Neural crest cell (in vitro differentiated cells): ENCODE measurements at regions not wholly inside any gene's neighbourhood (a gene's known extent, or its start where the extent isn't known, plus 50 kb on each side); places are given as distances from the start of the nearest gene placed in this dataset.

Experiments
- DNase-seq: peaks from one replicate; pipeline ENCODE4 v3.0.0; 2021; ENCODE audit warnings: low read depth, mixed read lengths, low spot score
- H3K27ac Mint-ChIP-seq: one replicate; pipeline ENCODE4 v1.8.0; 2021; ENCODE audit warnings: mild to moderate bottlenecking, mixed read lengths; ENCODE audit not compliant: unreplicated experiment
- H3K27me3 Mint-ChIP-seq: 2 replicates; pipeline ENCODE4 v1.8.0; 2021; ENCODE audit warnings: low read depth, mild to moderate bottlenecking, mixed read lengths
- H3K36me3 Mint-ChIP-seq: 2 replicates; pipeline ENCODE4 v1.8.0; 2021; ENCODE audit warnings: low read depth, mild to moderate bottlenecking, mixed read lengths
- H3K4me1 Mint-ChIP-seq: 2 replicates; pipeline ENCODE4 v1.8.0; 2021; ENCODE audit warnings: mixed read lengths
- H3K4me3 Mint-ChIP-seq: one replicate; pipeline ENCODE4 v1.8.0; 2021; ENCODE audit warnings: mild to moderate bottlenecking, mixed read lengths
- H3K9me3 Mint-ChIP-seq: 2 replicates; pipeline ENCODE4 v1.8.0; 2021; ENCODE audit warnings: mixed read lengths
- TF ChIP-seq, protein P1 (sequence below): fragments of 200-600 bp; sonication (generic); conservative IDR thresholded peaks from 2 replicates; pipeline ENCODE4 v1.5.0; 2021; ENCODE audit warnings: antibody characterized with exemption, mild to moderate bottlenecking

GRCh38 chr12:107254258-107254856 is 161.0 kb upstream of the CRY1 start:
- no peak overlapping the region for H3K27ac Mint-ChIP-seq
- TF ChIP-seq, protein P1, sequence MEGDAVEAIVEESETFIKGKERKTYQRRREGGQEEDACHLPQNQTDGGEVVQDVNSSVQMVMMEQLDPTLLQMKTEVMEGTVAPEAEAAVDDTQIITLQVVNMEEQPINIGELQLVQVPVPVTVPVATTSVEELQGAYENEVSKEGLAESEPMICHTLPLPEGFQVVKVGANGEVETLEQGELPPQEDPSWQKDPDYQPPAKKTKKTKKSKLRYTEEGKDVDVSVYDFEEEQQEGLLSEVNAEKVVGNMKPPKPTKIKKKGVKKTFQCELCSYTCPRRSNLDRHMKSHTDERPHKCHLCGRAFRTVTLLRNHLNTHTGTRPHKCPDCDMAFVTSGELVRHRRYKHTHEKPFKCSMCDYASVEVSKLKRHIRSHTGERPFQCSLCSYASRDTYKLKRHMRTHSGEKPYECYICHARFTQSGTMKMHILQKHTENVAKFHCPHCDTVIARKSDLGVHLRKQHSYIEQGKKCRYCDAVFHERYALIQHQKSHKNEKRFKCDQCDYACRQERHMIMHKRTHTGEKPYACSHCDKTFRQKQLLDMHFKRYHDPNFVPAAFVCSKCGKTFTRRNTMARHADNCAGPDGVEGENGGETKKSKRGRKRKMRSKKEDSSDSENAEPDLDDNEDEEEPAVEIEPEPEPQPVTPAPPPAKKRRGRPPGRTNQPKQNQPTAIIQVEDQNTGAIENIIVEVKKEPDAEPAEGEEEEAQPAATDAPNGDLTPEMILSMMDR, result no peak
- H3K9me3 Mint-ChIP-seq, result no peaks in the 10 kb centered on the region
- no peaks in the 10 kb centered on the region for H3K36me3 Mint-ChIP-seq
- H3K4me3 Mint-ChIP-seq, result no peak overlapping the region
- peaks cover under 1% of the 10 kb centered on the region for H3K4me1 Mint-ChIP-seq
- H3K27me3 Mint-ChIP-seq, result peaks cover 18% of the 10 kb centered on the region
- no peak for DNase-seq

DNA sequence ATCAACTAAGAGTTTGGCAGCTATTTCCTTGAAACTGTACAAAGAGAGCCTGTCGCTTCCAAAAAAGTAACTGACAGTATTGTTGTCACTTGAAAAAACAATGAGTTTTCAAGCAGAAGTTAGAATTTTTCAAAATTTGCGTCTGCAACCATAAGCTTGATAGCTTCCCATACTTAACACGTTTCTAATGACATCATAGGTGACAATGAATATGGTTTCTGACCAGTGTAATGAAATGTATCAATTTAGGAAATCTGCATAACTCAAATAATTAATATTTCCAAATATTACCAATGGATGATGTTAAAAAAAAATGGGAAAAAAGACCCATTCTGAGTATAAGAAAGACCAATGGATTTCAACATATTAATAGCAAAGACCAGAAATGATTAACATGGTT is 165.4 kb upstream of the CRY1 start:
- TF ChIP-seq, protein P1, result no peak
- H3K4me1 Mint-ChIP-seq, result no peaks in the 10 kb centered on the region
- H3K27ac Mint-ChIP-seq, result no peak overlapping the region
- H3K27me3 Mint-ChIP-seq, result peaks cover 8% of the 10 kb centered on the region
- no peak for DNase-seq
- H3K9me3 Mint-ChIP-seq, result peaks cover 3% of the 10 kb centered on the region
- no peak overlapping the region for H3K4me3 Mint-ChIP-seq
- no peaks in the 10 kb centered on the region for H3K36me3 Mint-ChIP-seq

GRCh38 chr12:107263980-107264379 is 170.6 kb upstream of the CRY1 start:
- Mint-ChIP-seq H3K36me3 (no peaks in the 10 kb centered on the region), H3K27me3 (peaks cover 9% of the 10 kb centered on the region), H3K9me3 (peaks cover 7% of the 10 kb centered on the region), H3K4me3 (no peak overlapping the region), H3K4me1 (no peaks in the 10 kb centered on the region), H3K27ac (no peak overlapping the region)
- no peak for DNase-seq
- TF ChIP-seq, protein P1, result no peak

- H3K9me3 Mint-ChIP-seq, result peaks cover 10% of the 10 kb centered on the region
- H3K27ac Mint-ChIP-seq, result no peak overlapping the region
- peaks cover 16% of the 10 kb centered on the region for H3K27me3 Mint-ChIP-seq
- H3K4me3 Mint-ChIP-seq, result no peak overlapping the region
- DNase-seq, result no peak
- H3K36me3 Mint-ChIP-seq, result no peaks in the 10 kb centered on the region
- TF ChIP-seq, protein P1, result no peak
- H3K4me1 Mint-ChIP-seq, result no peaks in the 10 kb centered on the region
Observed at GRCh38 chr12:107264667-107265066, 171.3 kb upstream of the CRY1 start.

- no peak for DNase-seq
- Mint-ChIP-seq H3K9me3 (peaks cover 11% of the 10 kb centered on the region), H3K4me1 (no peaks in the 10 kb centered on the region), H3K36me3 (no peaks in the 10 kb centered on the region), H3K4me3 (no peak overlapping the region), H3K27ac (no peak overlapping the region), H3K27me3 (peaks cover 16% of the 10 kb centered on the region)
- TF ChIP-seq, protein P1, result no peak
Observed at GRCh38 chr12:107267604-107268003, 174.3 kb upstream of the CRY1 start.
